H9 (cell line): ENCODE measurements at regions not wholly inside any gene's neighbourhood (a gene's known extent, or its start where the extent isn't known, plus 50 kb on each side); places are given as distances from the start of the nearest gene placed in this dataset.

Experiments used
- DNase-seq: peaks from one replicate; pipeline ENCODE4 v3.0.0-alpha.2; 2017
- H2AFZ ChIP-seq: one replicate; pipeline ENCODE4 v1.6.1; 2013; ENCODE audit warnings: mild to moderate bottlenecking, low read length, control low read depth, moderate library complexity
- H2AK5ac ChIP-seq: 2 replicates; pipeline ENCODE4 v1.6.1; 2013; ENCODE audit warnings: low read length, control low read depth, mixed read lengths; ENCODE audit not compliant: insufficient read length
- H2BK120ac ChIP-seq: one replicate; pipeline ENCODE4 v1.6.1; 2013; ENCODE audit warnings: low read depth, mild to moderate bottlenecking, low read length, control low read depth, inconsistent platforms; ENCODE audit not compliant: poor library complexity, severe bottlenecking
- H2BK12ac ChIP-seq: 2 replicates; pipeline ENCODE4 v1.6.1; 2013; ENCODE audit warnings: low read length, control low read depth, mixed read lengths, low read depth; ENCODE audit not compliant: insufficient read length
- H2BK15ac ChIP-seq: 2 replicates; pipeline ENCODE4 v1.6.1; 2013; ENCODE audit warnings: low read depth, low read length, control low read depth
- H2BK20ac ChIP-seq: one replicate; pipeline ENCODE4 v1.6.1; 2013; ENCODE audit warnings: low read depth, mild to moderate bottlenecking, low read length, control low read depth, inconsistent platforms; ENCODE audit not compliant: poor library complexity, severe bottlenecking
- H2BK5ac ChIP-seq: 2 replicates; pipeline ENCODE4 v1.6.1; 2013; ENCODE audit warnings: low read length, control low read depth, mixed read lengths; ENCODE audit not compliant: insufficient read length
- H3K14ac ChIP-seq: 2 replicates; pipeline ENCODE4 v1.6.1; 2013; ENCODE audit warnings: low read length, control low read depth; ENCODE audit not compliant: insufficient read depth
- H3K18ac ChIP-seq: 2 replicates; pipeline ENCODE4 v1.6.1; 2013; ENCODE audit warnings: low read depth, mild to moderate bottlenecking, mixed read lengths, low read length, control low read depth; ENCODE audit not compliant: insufficient read length
- H3K23ac ChIP-seq: 2 replicates; pipeline ENCODE4 v1.6.1; 2013; ENCODE audit warnings: low read length, control low read depth, mixed read lengths, low read depth; ENCODE audit not compliant: insufficient read length
- H3K23me2 ChIP-seq: 2 replicates; pipeline ENCODE4 v1.6.1; 2013; ENCODE audit warnings: low read depth, mild to moderate bottlenecking, mixed read lengths, low read length, control low read depth; ENCODE audit not compliant: insufficient read length, poor library complexity, severe bottlenecking
- H3K27ac ChIP-seq: 2 replicates; pipeline ENCODE4 v1.5.1; 2013; ENCODE audit warnings: low read length, control low read depth, mixed read lengths, low read depth; ENCODE audit not compliant: insufficient read length
- H3K27me3 ChIP-seq: 2 replicates; pipeline ENCODE4 v1.6.1; 2013; ENCODE audit warnings: low read length, control low read depth, inconsistent platforms; ENCODE audit not compliant: insufficient read depth
- H3K4ac ChIP-seq: 2 replicates; pipeline ENCODE4 v1.6.1; 2013; ENCODE audit warnings: low read depth, mild to moderate bottlenecking, control low read depth, inconsistent platforms, low read length, moderate library complexity
- H3K4me1 ChIP-seq: 2 replicates; pipeline ENCODE4 v1.6.1; 2013; ENCODE audit warnings: low read length, control low read depth, inconsistent platforms; ENCODE audit not compliant: insufficient read depth
- H3K4me2 ChIP-seq: 2 replicates; pipeline ENCODE4 v1.6.1; 2013; ENCODE audit warnings: low read length, control low read depth, mixed read lengths; ENCODE audit not compliant: insufficient read length, insufficient read depth
- H3K56ac ChIP-seq: 2 replicates; pipeline ENCODE4 v1.6.1; 2013; ENCODE audit warnings: low read depth, mild to moderate bottlenecking, mixed read lengths, low read length, control low read depth; ENCODE audit not compliant: insufficient read length
- H3K79me1 ChIP-seq: 2 replicates; pipeline ENCODE4 v1.6.1; 2013; ENCODE audit warnings: low read depth, mild to moderate bottlenecking, moderate library complexity, low read length, control low read depth, inconsistent platforms; ENCODE audit not compliant: insufficient read depth, poor library complexity, severe bottlenecking
- H3K79me2 ChIP-seq: 2 replicates; pipeline ENCODE4 v1.6.1; 2013; ENCODE audit warnings: low read length, control low read depth, inconsistent platforms; ENCODE audit not compliant: insufficient read depth
- H3K9ac ChIP-seq: 2 replicates; pipeline ENCODE4 v1.6.1; 2013; ENCODE audit warnings: low read length, control low read depth, mixed read lengths; ENCODE audit not compliant: insufficient read length; ENCODE audit errors: extremely low read depth
- H3K9me3 ChIP-seq: one replicate; pipeline ENCODE4 v1.6.1; 2013; ENCODE audit warnings: low read depth, low read length, inconsistent platforms; ENCODE audit not compliant: control insufficient read depth
- H3T11ph ChIP-seq: one replicate; pipeline ENCODE4 v1.6.1; 2013; ENCODE audit warnings: mild to moderate bottlenecking, low read length, control low read depth, inconsistent platforms
- H4K20me1 ChIP-seq: one replicate; pipeline ENCODE4 v1.6.1; 2013; ENCODE audit not compliant: control insufficient read depth, insufficient read length, insufficient read depth
- H4K5ac ChIP-seq: 2 replicates; pipeline ENCODE4 v1.6.1; 2013; ENCODE audit warnings: low read depth, mild to moderate bottlenecking, mixed read lengths, low read length, control low read depth; ENCODE audit not compliant: insufficient read length
- H4K8ac ChIP-seq: replicated peaks from 2 replicates; pipeline ENCODE4 v1.6.1; 2013; ENCODE audit warnings: low read length, control low read depth, mixed read lengths, low read depth; ENCODE audit not compliant: insufficient read length
- H4K91ac ChIP-seq: 2 replicates; pipeline ENCODE4 v1.6.1; 2013; ENCODE audit warnings: low read depth, mild to moderate bottlenecking, moderate library complexity, mixed read lengths, low read length, control low read depth; ENCODE audit not compliant: insufficient read length
- H3K27ac Mint-ChIP-seq, 3 experiments: 2 replicates in 2 of 3; 3 replicates in 1 of 3; pipeline ENCODE4 v1.8.0; 2020 to 2021; ENCODE audit warnings: mixed read lengths in 3 of 3, mild to moderate bottlenecking in 1 of 3, moderate library complexity in 1 of 3
- H3K27me3 Mint-ChIP-seq: 2 replicates; pipeline ENCODE4 v1.8.0; 2021; ENCODE audit warnings: low read depth, mild to moderate bottlenecking, moderate library complexity, mixed read lengths
- H3K36me3 Mint-ChIP-seq, 3 experiments: 2 replicates in 2 of 3; 3 replicates in 1 of 3; pipeline ENCODE4 v1.8.0; 2020 to 2021; ENCODE audit warnings: low read depth in 3 of 3, mixed read lengths in 3 of 3; ENCODE audit not compliant: insufficient read depth in 1 of 3
- H3K4me1 Mint-ChIP-seq, 2 experiments: 2 replicates each; pipeline ENCODE4 v1.8.0; 2020; ENCODE audit warnings: mixed read lengths in 2 of 2
- H3K4me3 Mint-ChIP-seq, 2 experiments: 2 replicates in 1 of 2; 3 replicates in 1 of 2; pipeline ENCODE4 v1.8.0; 2020 to 2021; ENCODE audit warnings: mild to moderate bottlenecking in 2 of 2, mixed read lengths in 2 of 2, moderate library complexity in 1 of 2
- H3K9me3 Mint-ChIP-seq, 2 experiments: 2 replicates in 1 of 2; 3 replicates in 1 of 2; pipeline ENCODE4 v1.8.0; 2020; ENCODE audit warnings: mild to moderate bottlenecking in 2 of 2, mixed read lengths in 2 of 2, moderate library complexity in 1 of 2
- CTCF ChIP-seq: fragments of 200-600 bp; sonication (generic); conservative IDR thresholded peaks from 3 replicates; pipeline ENCODE4 v1.8.0; 2021; ENCODE audit warnings: antibody characterized with exemption, mild to moderate bottlenecking

GRCh38 chr21:24302400-24302799, 1304.9 kb downstream of the MRPL39 start:
- H4K20me1 ChIP-seq: no peaks in the 10 kb centered on the region
- H3K23me2 ChIP-seq: no peaks in the 10 kb centered on the region
- no peaks in the 10 kb centered on the region for H3K4me1 ChIP-seq
- H3K14ac ChIP-seq: no peak overlapping the region
- no peak overlapping the region for H3K4me2 ChIP-seq
- no peak overlapping the region for H2BK120ac ChIP-seq
- H2BK12ac ChIP-seq: no peak overlapping the region
- H2BK15ac ChIP-seq: no peak overlapping the region
- H3K27me3 Mint-ChIP-seq: peaks cover 1% of the 10 kb centered on the region; the same call in 1 of the 2 replicates
- H3K9me3 Mint-ChIP-seq: peaks cover 21 to 39% of the 10 kb centered on the region in 2 experiments
- no peak for DNase-seq
- H3K18ac ChIP-seq: no peak overlapping the region
- no peak overlapping the region for H3T11ph ChIP-seq
- no peak overlapping the region for H3K56ac ChIP-seq
- H4K5ac ChIP-seq: no peak overlapping the region
- H3K27ac ChIP-seq: no peak overlapping the region
- H3K27ac Mint-ChIP-seq: no peak overlapping the region
- H3K36me3 Mint-ChIP-seq: peaks cover 0 to 5% (median 0%) of the 10 kb centered on the region in 3 experiments; a peak in 2 of 7 replicates
- no peak overlapping the region for H3K9ac ChIP-seq
- no peaks in the 10 kb centered on the region for H3K79me2 ChIP-seq
- no peak overlapping the region for H4K91ac ChIP-seq
- H3K27me3 ChIP-seq: no peaks in the 10 kb centered on the region
- H4K8ac ChIP-seq: no peak overlapping the region
- H3K9me3 ChIP-seq: no peaks in the 10 kb centered on the region
- H2AFZ ChIP-seq: no peak overlapping the region
- H2AK5ac ChIP-seq: no peak overlapping the region
- H3K4me1 Mint-ChIP-seq: no peaks in the 10 kb centered on the region
- no peaks in the 10 kb centered on the region for H3K79me1 ChIP-seq
- H2BK20ac ChIP-seq: no peak overlapping the region
- TF ChIP-seq CTCF: no peak
- no peak overlapping the region for H3K4me3 Mint-ChIP-seq
- no peak overlapping the region for H3K23ac ChIP-seq
- H2BK5ac ChIP-seq: no peak overlapping the region
- H3K4ac ChIP-seq: no peak overlapping the region
